ENCODE measurements at regions not wholly inside any gene's neighbourhood (a gene's known extent, or its start where the extent isn't known, plus 50 kb on each side); places are given as distances from the start of the nearest gene placed in this dataset.

DNA sequence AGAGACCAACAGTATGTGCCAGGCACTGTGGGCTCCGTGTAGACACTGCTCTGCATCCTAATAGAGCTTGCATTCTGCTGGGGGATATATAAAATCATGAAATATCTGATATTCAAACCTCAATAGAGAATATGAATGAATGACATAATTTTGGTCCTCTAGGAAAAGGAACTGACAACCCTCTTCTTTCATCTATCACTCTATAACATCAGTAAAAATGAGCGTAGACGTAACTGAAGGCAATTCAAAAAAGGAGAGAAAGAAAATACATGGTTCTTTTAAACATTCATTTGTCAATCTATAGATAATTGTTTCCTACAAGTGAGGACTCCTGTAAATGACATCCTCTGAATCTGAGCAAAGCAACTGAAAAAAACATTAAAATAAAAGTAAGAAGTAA, 607.4 kb upstream of the LRRN3 start:
- FAIRE-seq (no peak), DNase-seq (no peak), ATAC-seq (no peak)
- intact Hi-C loops (cut with DNase I): no loop called here
- H3K4me1 ChIP-seq: no peaks in the 10 kb centered on the region
- H3K4me3 ChIP-seq: no peak overlapping the region
- H3K36me3 ChIP-seq: no peaks in the 10 kb centered on the region
- WGBS, 2 donors: 78 to 91% methylated on average over 3 of the region's 3 CpGs
- no peaks in the 10 kb centered on the region for H3K27me3 ChIP-seq
- H3K27ac ChIP-seq: no peak overlapping the region
- no peaks in the 10 kb centered on the region for H3K9me3 ChIP-seq
- TF ChIP-seq, protein P1, sequence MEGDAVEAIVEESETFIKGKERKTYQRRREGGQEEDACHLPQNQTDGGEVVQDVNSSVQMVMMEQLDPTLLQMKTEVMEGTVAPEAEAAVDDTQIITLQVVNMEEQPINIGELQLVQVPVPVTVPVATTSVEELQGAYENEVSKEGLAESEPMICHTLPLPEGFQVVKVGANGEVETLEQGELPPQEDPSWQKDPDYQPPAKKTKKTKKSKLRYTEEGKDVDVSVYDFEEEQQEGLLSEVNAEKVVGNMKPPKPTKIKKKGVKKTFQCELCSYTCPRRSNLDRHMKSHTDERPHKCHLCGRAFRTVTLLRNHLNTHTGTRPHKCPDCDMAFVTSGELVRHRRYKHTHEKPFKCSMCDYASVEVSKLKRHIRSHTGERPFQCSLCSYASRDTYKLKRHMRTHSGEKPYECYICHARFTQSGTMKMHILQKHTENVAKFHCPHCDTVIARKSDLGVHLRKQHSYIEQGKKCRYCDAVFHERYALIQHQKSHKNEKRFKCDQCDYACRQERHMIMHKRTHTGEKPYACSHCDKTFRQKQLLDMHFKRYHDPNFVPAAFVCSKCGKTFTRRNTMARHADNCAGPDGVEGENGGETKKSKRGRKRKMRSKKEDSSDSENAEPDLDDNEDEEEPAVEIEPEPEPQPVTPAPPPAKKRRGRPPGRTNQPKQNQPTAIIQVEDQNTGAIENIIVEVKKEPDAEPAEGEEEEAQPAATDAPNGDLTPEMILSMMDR (IDR thresholded peaks at IDR 0.05): no peak

DNA sequence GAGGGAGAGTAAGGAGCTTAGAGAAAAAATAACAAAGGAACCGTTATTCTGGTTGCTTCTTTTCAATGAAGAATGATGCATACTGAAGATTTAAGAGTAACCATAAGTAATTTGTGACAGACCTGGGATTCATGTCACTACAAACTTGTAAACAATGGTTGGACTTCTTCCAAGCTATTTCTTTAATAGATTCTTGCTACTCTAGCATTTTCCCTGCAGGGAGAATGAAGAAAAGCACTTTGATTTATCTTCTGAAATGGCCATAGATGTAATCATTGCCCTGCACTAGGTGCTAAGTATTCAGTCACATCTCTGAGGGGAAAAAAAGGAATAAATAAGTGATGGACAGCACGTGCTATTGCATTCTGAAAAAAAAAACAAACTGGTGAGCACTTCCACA, 606.6 kb upstream of the LRRN3 start:
- FAIRE-seq: no peak
- H3K27ac ChIP-seq: no peak overlapping the region
- TF ChIP-seq, protein P1 (IDR thresholded peaks at IDR 0.05): no peak
- no peaks in the 10 kb centered on the region for H3K27me3 ChIP-seq
- H3K36me3 ChIP-seq: no peaks in the 10 kb centered on the region
- no peak for DNase-seq
- ATAC-seq: no peak
- 54 to 60% methylated on average over 2 of the region's 2 CpGs for WGBS, 2 donors
- no peak overlapping the region for H3K4me3 ChIP-seq
- intact Hi-C loops (cut with DNase I): no loop called here
- H3K9me3 ChIP-seq: no peaks in the 10 kb centered on the region
- H3K4me1 ChIP-seq: no peaks in the 10 kb centered on the region

DNA sequence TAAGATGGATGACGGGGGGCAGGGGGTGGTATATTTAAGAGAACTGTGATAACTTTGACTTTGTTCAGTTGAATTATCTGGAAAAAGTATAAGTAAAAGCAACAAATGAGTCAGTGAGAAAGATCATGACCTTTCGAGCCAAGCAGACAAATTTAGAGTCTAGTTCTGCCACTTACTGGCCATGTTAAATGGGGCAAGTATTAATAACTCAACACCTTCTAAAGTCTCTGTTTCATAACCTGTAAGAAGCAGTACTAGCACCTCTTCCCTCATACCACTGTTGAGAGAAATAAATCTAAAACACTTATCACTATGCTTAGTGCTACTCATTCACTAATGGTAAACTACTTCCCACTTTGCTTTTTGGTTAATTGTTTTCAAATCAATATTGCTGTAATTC, 604.4 kb upstream of the LRRN3 start:
- Histone ChIP-seq H3K27ac (no peak overlapping the region), H3K9me3 (no peaks in the 10 kb centered on the region), H3K4me3 (no peak overlapping the region), H3K36me3 (no peaks in the 10 kb centered on the region), H3K4me1 (no peaks in the 10 kb centered on the region), H3K27me3 (no peaks in the 10 kb centered on the region)
- DNase-seq (no peak), ATAC-seq (no peak), FAIRE-seq (no peak)
- TF ChIP-seq, protein P1 (IDR thresholded peaks at IDR 0.05): no peak
- intact Hi-C loops (cut with DNase I): no loop called here
- WGBS, 2 donors: 68 to 81% methylated on average over 2 of the region's 2 CpGs

DNA sequence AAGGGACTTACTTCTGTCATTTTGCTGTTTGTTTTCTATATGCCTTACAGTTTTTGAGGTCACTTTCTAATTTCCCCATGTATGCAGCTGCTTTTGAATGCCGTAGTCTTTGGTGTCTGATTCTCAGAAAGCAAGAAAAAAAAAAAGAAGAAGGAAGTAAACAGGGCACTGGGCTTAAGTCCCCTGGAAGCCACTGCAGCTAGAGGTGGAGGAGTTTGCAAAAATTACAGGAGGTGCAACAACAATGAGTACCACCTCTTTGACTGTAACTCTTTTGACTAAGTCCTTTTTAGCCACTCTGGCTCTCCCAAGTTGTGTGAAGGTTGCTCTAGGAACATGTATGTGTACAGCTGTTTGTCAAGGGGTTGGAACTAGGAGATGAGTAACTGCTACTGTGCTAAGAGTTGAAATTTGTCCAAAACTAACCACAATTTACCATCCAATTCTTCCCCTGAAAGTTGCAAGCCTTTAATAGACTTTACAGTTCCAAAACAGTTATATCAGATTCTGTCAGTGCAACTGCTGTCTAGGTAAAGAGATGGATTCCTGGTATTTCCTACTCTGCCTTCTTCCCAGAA, 588.0 kb upstream of the LRRN3 start:
- DNase-seq: no peak
- WGBS, 2 donors: 65 to 88% methylated on average over 1 of the region's 1 CpG
- peaks cover 0 to 5% (median under 1%) of the 10 kb centered on the region in 3 donors for H3K4me1 ChIP-seq
- intact Hi-C loops (cut with DNase I): no loop called here
- H3K36me3 ChIP-seq: no peaks in the 10 kb centered on the region
- H3K27ac ChIP-seq: no peak overlapping the region
- no peak for ATAC-seq
- TF ChIP-seq, protein P1 (IDR thresholded peaks at IDR 0.05): no peak
- no peak for FAIRE-seq
- H3K4me3 ChIP-seq: no peak overlapping the region
- peaks cover 0 to 13% (median 0%) of the 10 kb centered on the region in 4 donors for H3K27me3 ChIP-seq
- no peaks in the 10 kb centered on the region for H3K9me3 ChIP-seq

DNA sequence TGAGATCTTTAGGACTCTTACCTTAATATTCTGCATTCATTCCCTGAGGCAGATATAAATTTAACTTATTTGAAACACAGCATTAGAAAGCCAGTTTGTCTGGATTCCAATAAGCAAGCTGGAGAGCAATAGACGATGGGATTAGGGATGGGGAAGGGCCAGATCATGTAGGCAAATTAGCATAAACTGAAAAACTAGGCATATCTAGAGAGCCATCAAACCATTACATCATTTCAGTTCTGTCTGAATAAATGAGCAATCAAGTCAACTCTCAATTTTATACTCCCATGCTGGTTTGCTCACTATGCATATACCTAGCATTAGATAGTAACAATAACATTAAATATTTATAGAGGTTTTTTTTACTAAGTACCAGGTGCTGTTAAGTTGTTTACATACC, 583.6 kb upstream of the LRRN3 start:
- Histone ChIP-seq H3K4me3 (no peak overlapping the region), H3K9me3 (no peaks in the 10 kb centered on the region), H3K36me3 (no peaks in the 10 kb centered on the region), H3K4me1 (peaks cover 0 to 5% (median 4%) of the 10 kb centered on the region in 3 donors), H3K27me3 (peaks cover 0 to 16% (median 2%) of the 10 kb centered on the region in 4 donors), H3K27ac (no peak overlapping the region)
- DNase-seq: no peak
- no peak for FAIRE-seq
- peak in 2 of 4 donors; percentile 38 to 55 for ATAC-seq
- WGBS, 2 donors: 6 to 24% methylated on average over 1 of the region's 1 CpG
- TF ChIP-seq, protein P1 (IDR thresholded peaks at IDR 0.05): no peak
- intact Hi-C loops (cut with DNase I): no loop called here

All from pancreas (tissue), 10 donors.